NT2/D1 (cell line): ENCODE measurements at regions not wholly inside any gene's neighbourhood (a gene's known extent, or its start where the extent isn't known, plus 50 kb on each side); places are given as distances from the start of the nearest gene placed in this dataset.

ENCODE experiments used
- SUZ12 ChIP-seq: IDR thresholded peaks from 2 replicates; pipeline ENCODE4 v1.6.1; 2011; ENCODE audit not compliant: insufficient read length, insufficient read depth; ENCODE audit errors: extremely low read depth
- YY1 ChIP-seq: IDR thresholded peaks from 2 replicates; pipeline ENCODE4 v1.6.1; 2011; ENCODE audit not compliant: insufficient read length, insufficient read depth
- ZNF274 ChIP-seq: IDR thresholded peaks from 2 replicates; pipeline ENCODE4 v1.6.1; 2011; ENCODE audit warnings: mild to moderate bottlenecking, low read depth, low read length

- TF ChIP-seq SUZ12 (no peak), YY1 (no peak), ZNF274 (no peak)
Measured at GRCh38 chr2:220756653-220757052, 815.5 kb downstream of the EPHA4 start.
